ENCODE measurements at regions not wholly inside any gene's neighbourhood (a gene's known extent, or its start where the extent isn't known, plus 50 kb on each side); places are given as distances from the start of the nearest gene placed in this dataset.
"Not testable (repeated sequence)": the region's sequence is repeated elsewhere in the genome, so short reads cannot be mapped to it uniquely, and the experiment has no call there.

GRCh38 chr12:83461336-83461935 lies 774.7 kb downstream of the TMTC2 start:
- in situ Hi-C loops (cut with HindIII; ENCODE audit: low sequenced_read_pairs) = no loop called here
- TF ChIP-seq CTCF (IDR thresholded peaks at IDR 0.05; ENCODE audit: low read depth, low read length, missing control alignments) = no peak
- H3K4me3 ChIP-seq (ENCODE audit: low read depth, low read length) = no peak overlapping the region
- DNase-seq (ENCODE audit: low read depth) = no peak

GRCh38 chr12:83451189-83451588 lies 764.5 kb downstream of the TMTC2 start:
- in situ Hi-C loops (cut with HindIII; ENCODE audit: low sequenced_read_pairs) = no loop called here
- no peak overlapping the region for H3K4me3 ChIP-seq (ENCODE audit: low read depth, low read length)
- DNase-seq (ENCODE audit: low read depth) = no peak
- TF ChIP-seq CTCF (IDR thresholded peaks at IDR 0.05; ENCODE audit: low read depth, low read length, missing control alignments) = no peak

GRCh38 chr12:83434600-83434999 lies 747.9 kb downstream of the TMTC2 start:
- in situ Hi-C loops (cut with HindIII; ENCODE audit: low sequenced_read_pairs) = no loop called here
- no peak overlapping the region for H3K4me3 ChIP-seq (ENCODE audit: low read depth, low read length)
- DNase-seq (ENCODE audit: low read depth) = peak; percentile 5
- no peak for TF ChIP-seq CTCF (IDR thresholded peaks at IDR 0.05; ENCODE audit: low read depth, low read length, missing control alignments)

GRCh38 chr12:83432176-83432719 lies 745.5 kb downstream of the TMTC2 start:
- TF ChIP-seq CTCF (IDR thresholded peaks at IDR 0.05; ENCODE audit: low read depth, low read length, missing control alignments) = no peak
- in situ Hi-C loops (cut with HindIII; ENCODE audit: low sequenced_read_pairs) = no loop called here
- no peak for DNase-seq (ENCODE audit: low read depth)
- no peak overlapping the region for H3K4me3 ChIP-seq (ENCODE audit: low read depth, low read length)

- in situ Hi-C loops (cut with HindIII; ENCODE audit: low sequenced_read_pairs); DNase-seq (ENCODE audit: low read depth); H3K4me3 ChIP-seq (ENCODE audit: low read depth, low read length): not testable (repeated sequence)
Observed at GRCh38 chr12:83427586-83428136, 741.0 kb downstream of the TMTC2 start.

GRCh38 chr12:83414981-83415380 lies 728.3 kb downstream of the TMTC2 start:
- in situ Hi-C loops (cut with HindIII; ENCODE audit: low sequenced_read_pairs) = no loop called here
- DNase-seq (ENCODE audit: low read depth) = no peak
- TF ChIP-seq CTCF (IDR thresholded peaks at IDR 0.05; ENCODE audit: low read depth, low read length, missing control alignments) = no peak
- H3K4me3 ChIP-seq (ENCODE audit: low read depth, low read length) = no peak overlapping the region

GRCh38 chr12:83408851-83409250 lies 722.1 kb downstream of the TMTC2 start:
- DNase-seq (ENCODE audit: low read depth) = peak; percentile 35
- in situ Hi-C loops (cut with HindIII; ENCODE audit: low sequenced_read_pairs) = no loop called here
- no peak overlapping the region for H3K4me3 ChIP-seq (ENCODE audit: low read depth, low read length)
- TF ChIP-seq CTCF (IDR thresholded peaks at IDR 0.05; ENCODE audit: low read depth, low read length, missing control alignments) = no peak

Data from astrocyte of the cerebellum (primary cell).